K562 (cell line): ENCODE measurements at regions not wholly inside any gene's neighbourhood (a gene's known extent, or its start where the extent isn't known, plus 50 kb on each side); places are given as distances from the start of the nearest gene placed in this dataset.
A peak's percentile ranks its signal among the peaks of the same experiment; 100 is the strongest.

Source experiments
- ARID3A ChIP-seq: IDR thresholded peaks from 2 replicates; pipeline ENCODE4 v1.6.1; 2012; ENCODE audit warnings: low read depth, low read length, improper control_type of control experiment, borderline replicate concordance
- BRD9 ChIP-seq: fragments of 450-650 bp; IDR thresholded peaks from 2 replicates; pipeline ENCODE4 v1.6.1; 2018; ENCODE audit warnings: low read depth; ENCODE audit not compliant: partially characterized antibody
- CBX2 ChIP-seq: fragments of 200-600 bp; sonication (generic); IDR thresholded peaks from one replicate; pipeline ENCODE4 v1.6.1; 2012; ENCODE audit warnings: mild to moderate bottlenecking, low read length, inconsistent platforms; ENCODE audit not compliant: insufficient read depth, poor library complexity, severe bottlenecking
- EZH2 ChIP-seq: IDR thresholded peaks from 2 replicates; pipeline ENCODE4 v1.6.1; 2012; ENCODE audit warnings: low read depth, mild to moderate bottlenecking, inconsistent platforms, low read length, borderline replicate concordance
- HNRNPL ChIP-seq: fragments of 200-400 bp; formaldehyde crosslinking; IDR thresholded peaks from 2 replicates; pipeline ENCODE4 v1.6.1; 2017; ENCODE audit warnings: low read depth, mild to moderate bottlenecking, low read length
- KLF10 ChIP-seq: fragments of 250-450 bp; sonication (Bioruptor Pico); IDR thresholded peaks from 2 replicates; pipeline ENCODE4 v1.6.1; 2021; ENCODE audit warnings: matching md5 sums
- LCOR ChIP-seq: sonication (generic); formaldehyde crosslinking; IDR thresholded peaks from 2 replicates; pipeline ENCODE4 v1.8.0; 2022; ENCODE audit warnings: mild to moderate bottlenecking, missing genetic modification reagents
- MNT ChIP-seq, 2 experiments: fragments of 450-650 bp; conservative IDR thresholded peaks; 2 replicates each; pipeline ENCODE4 v1.6.1; 2017; ENCODE audit warnings: mild to moderate bottlenecking in 2 of 2, moderate library complexity in 2 of 2
- RAD21 ChIP-seq, 2 experiments: fragments of 250-450 bp in 1 of 2; fragments of 450-650 bp in 1 of 2; sonication (Bioruptor Pico) in 1 of 2; formaldehyde crosslinking in 1 of 2; IDR thresholded peaks in 1 of 2; conservative IDR thresholded peaks in 1 of 2; 2 replicates each; pipeline versions ENCODE4 v1.4.0 to v1.8.0; 2020 to 2022; ENCODE audit warnings: mild to moderate bottlenecking in 2 of 2, moderate library complexity in 1 of 2
- RB1 ChIP-seq: fragments of 450-650 bp; IDR thresholded peaks from 2 replicates; pipeline ENCODE4 v1.6.1; 2017; ENCODE audit warnings: low read depth, mild to moderate bottlenecking
- SAFB2 ChIP-seq: fragments of 200-400 bp; formaldehyde crosslinking; IDR thresholded peaks from 2 replicates; pipeline ENCODE4 v1.6.1; 2018; ENCODE audit warnings: borderline replicate concordance, low read length, low read depth, moderate library complexity; ENCODE audit not compliant: severe bottlenecking
- SMC3 ChIP-seq: conservative IDR thresholded peaks from 2 replicates; pipeline ENCODE4 v1.6.1; 2011; ENCODE audit warnings: low read depth, low read length, improper control_type of control experiment; ENCODE audit not compliant: insufficient read depth
- SP1 ChIP-seq: sonication (generic); formaldehyde crosslinking; IDR thresholded peaks from 2 replicates; pipeline ENCODE4 v1.8.1; 2022; ENCODE audit warnings: mild to moderate bottlenecking, missing genetic modification reagents
- STAG1 ChIP-seq: sonication (generic); formaldehyde crosslinking; IDR thresholded peaks from 2 replicates; pipeline ENCODE4 v1.5.0; 2020; ENCODE audit warnings: missing genetic modification reagents, borderline replicate concordance
- THRB ChIP-seq: fragments of 450-650 bp; formaldehyde crosslinking; conservative IDR thresholded peaks from 2 replicates; pipeline ENCODE4 v1.4.0; 2022; ENCODE audit warnings: mild to moderate bottlenecking, missing genetic modification characterization
- ZNF24 ChIP-seq: fragments of 450-650 bp; IDR thresholded peaks from 2 replicates; pipeline ENCODE4 v1.6.1; 2016
- ZNF280A ChIP-seq: fragments of 450-650 bp; IDR thresholded peaks from 2 replicates; pipeline ENCODE4 v1.6.1; 2018; ENCODE audit warnings: mild to moderate bottlenecking, low read depth; ENCODE audit not compliant: partially characterized antibody
- ZNF408 ChIP-seq: fragments of 250-450 bp; sonication (Bioruptor Pico); IDR thresholded peaks from 2 replicates; pipeline ENCODE4 v1.4.0; 2020; ENCODE audit warnings: low read depth, mild to moderate bottlenecking, moderate library complexity
- ZNF431 ChIP-seq: sonication (generic); formaldehyde crosslinking; IDR thresholded peaks from 2 replicates; pipeline ENCODE4 v1.8.0; 2022; ENCODE audit warnings: mild to moderate bottlenecking, missing genetic modification reagents
- ZNF445 ChIP-seq: fragments of 250-450 bp; sonication (Bioruptor Pico); IDR thresholded peaks from 2 replicates; pipeline ENCODE4 v1.4.0; 2020; ENCODE audit warnings: low read depth, mild to moderate bottlenecking, moderate library complexity

GRCh38 chr1:60978421-60979357 is 103.7 kb upstream of the NFIA start (continued):
- TF ChIP-seq EZH2 (no peak), KLF10 (CRISPR knock-in tag) (no peak), ZNF408 (CRISPR knock-in tag) (no peak), THRB (no peak), MNT (conservative IDR thresholded peaks at IDR 0.05) (peak in 1 of 2 experiments; percentile 22; a peak in 1 of 4 replicates), ZNF445 (no peak), ARID3A (peak; percentile 77; the same call in 1 of the 2 replicates), RB1 (peak; percentile 52), HNRNPL (no peak), RAD21 (CRISPR knock-in tag; conservative IDR thresholded peaks at IDR 0.05 in 1 of 2, IDR thresholded peaks at IDR 0.05 in 1 of 2) (peak; percentile 95 to 98), BRD9 (peak; percentile 65), CBX2 (no peak), SP1 (no peak), SMC3 (peak; percentile 90), LCOR (CRISPR knock-in tag) (no peak), SAFB2 (no peak), ZNF431 (no peak), ZNF280A (no peak), STAG1 (CRISPR knock-in tag) (peak; percentile 76; the same call in 1 of the 2 replicates), ZNF24 (no peak)
